Keratinocyte (primary cell): ENCODE measurements at regions not wholly inside any gene's neighbourhood (a gene's known extent, or its start where the extent isn't known, plus 50 kb on each side); places are given as distances from the start of the nearest gene placed in this dataset.
"Not testable (repeated sequence)": the region's sequence is repeated elsewhere in the genome, so short reads cannot be mapped to it uniquely, and the experiment has no call there.

Experiments used
- DNase-seq: peaks from one replicate; pipeline ENCODE4 v3.0.0-alpha.2; 2011; ENCODE audit warnings: low read depth, missing footprints, low spot score
- FAIRE-seq: peaks from 2 replicates; lab custom pipeline; 2011; peaks lifted over from hg19 to GRCh38; lab: Jason Lieb, UNC
- H2AFZ ChIP-seq: 2 replicates; pipeline ENCODE4 v1.6.0; 2012; ENCODE audit warnings: low read length, control low read depth, inconsistent platforms; ENCODE audit not compliant: control insufficient read depth
- H3K27ac ChIP-seq: 2 replicates; pipeline ENCODE4 v1.5.1; 2011; ENCODE audit warnings: low read length; ENCODE audit not compliant: control insufficient read depth, insufficient read depth
- H3K27me3 ChIP-seq: 3 replicates; pipeline ENCODE4 v1.6.0; 2011; ENCODE audit warnings: low read length; ENCODE audit not compliant: control insufficient read depth, insufficient read depth; ENCODE audit errors: extremely low read depth
- H3K36me3 ChIP-seq, 2 experiments: 2 replicates in 1 of 2; 3 replicates in 1 of 2; pipeline ENCODE4 v1.5.1; 2011; ENCODE audit warnings: low read length in 2 of 2, mild to moderate bottlenecking in 1 of 2; ENCODE audit not compliant: control insufficient read depth in 2 of 2, insufficient read depth in 2 of 2; ENCODE audit errors: extremely low read depth in 1 of 2
- H3K4me1 ChIP-seq: 3 replicates; pipeline ENCODE4 v1.5.1; 2011; ENCODE audit warnings: low read length; ENCODE audit not compliant: control insufficient read depth, insufficient read depth; ENCODE audit errors: extremely low read depth
- H3K4me2 ChIP-seq: 3 replicates; pipeline ENCODE4 v1.6.0; 2011; ENCODE audit warnings: low read depth, low read length; ENCODE audit not compliant: control insufficient read depth, insufficient read depth; ENCODE audit errors: extremely low read depth
- H3K4me3 ChIP-seq, 3 experiments: fragments of 200-600 bp in 1 of 3; sonication (generic) in 1 of 3; 2 replicates in 2 of 3; 3 replicates in 1 of 3; pipeline ENCODE4 v1.5.1; 2011 to 2016; ENCODE audit warnings: low read length in 3 of 3, mild to moderate bottlenecking in 3 of 3, control low read depth in 2 of 3, inconsistent platforms in 1 of 3, low read depth in 1 of 3, mixed read lengths in 1 of 3, mixed run types in 1 of 3, moderate library complexity in 1 of 3; ENCODE audit not compliant: control insufficient read depth in 2 of 3, insufficient read depth in 2 of 3; ENCODE audit errors: extremely low read depth in 1 of 3
- H3K79me2 ChIP-seq: 2 replicates; pipeline ENCODE4 v1.6.0; 2012; ENCODE audit warnings: low read length; ENCODE audit not compliant: control insufficient read depth, insufficient read depth
- H3K9ac ChIP-seq: 3 replicates; pipeline ENCODE4 v1.6.0; 2011; ENCODE audit warnings: low read length; ENCODE audit not compliant: control insufficient read depth, insufficient read depth; ENCODE audit errors: extremely low read depth
- H3K9me1 ChIP-seq: 3 replicates; pipeline ENCODE4 v1.6.0; 2011; ENCODE audit warnings: low read length; ENCODE audit not compliant: control insufficient read depth, insufficient read depth; ENCODE audit errors: extremely low read depth
- H3K9me3 ChIP-seq: 2 replicates; pipeline ENCODE4 v1.5.1; 2012; ENCODE audit warnings: low read depth, low read length; ENCODE audit not compliant: control insufficient read depth
- H4K20me1 ChIP-seq: 3 replicates; pipeline ENCODE4 v1.6.0; 2011; ENCODE audit warnings: low read length; ENCODE audit not compliant: control insufficient read depth, insufficient read depth; ENCODE audit errors: extremely low read depth
- EZH2 ChIP-seq: IDR thresholded peaks from one replicate; pipeline ENCODE4 v1.6.1; 2012; ENCODE audit warnings: inconsistent platforms, mild to moderate bottlenecking, low read length, moderate library complexity
- dilution Hi-C: fragments of 300-500 bp; cut with MboI; formaldehyde crosslinking; loops from one replicate; pipeline ENCODE4 v1.7.0; 2020; ENCODE audit warnings: low sequenced_read_pairs; ENCODE audit not compliant: extremely low pct_ligation_motif_present
- TF ChIP-seq, protein P1 (sequence below), 3 experiments: IDR thresholded peaks in 1 of 3; conservative IDR thresholded peaks in 1 of 3; optimal IDR thresholded peaks in 1 of 3; 2 replicates in 2 of 3; 3 replicates in 1 of 3; pipeline versions ENCODE3 to v1.5.1; 2011; ENCODE audit warnings: low read length in 3 of 3, mild to moderate bottlenecking in 3 of 3, moderate library complexity in 2 of 3, control low read depth in 1 of 3, inconsistent platforms in 1 of 3; ENCODE audit not compliant: insufficient read depth in 2 of 3; ENCODE audit errors: extremely low read depth in 1 of 3

DNA sequence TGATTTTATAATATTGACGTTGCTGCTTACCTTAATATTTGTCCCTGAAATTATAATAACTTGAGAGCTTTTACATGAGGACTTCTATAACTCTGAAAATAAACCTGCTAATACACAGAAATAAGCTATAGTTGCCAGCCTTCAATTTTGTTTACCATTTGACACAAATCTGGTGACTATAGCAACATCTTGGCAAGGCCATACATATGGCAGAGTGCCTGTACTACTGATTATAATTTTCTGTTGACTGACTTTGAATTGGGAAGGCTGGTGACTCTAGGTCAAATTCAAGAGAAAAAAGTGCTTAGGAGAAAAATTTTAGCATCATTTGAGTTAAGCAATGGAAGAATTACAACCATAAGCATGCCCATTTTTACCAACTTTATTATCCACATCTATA is 581.4 kb upstream of the PTPRD start:
- Histone ChIP-seq H3K4me3 (no peak overlapping the region), H3K27ac (no peak overlapping the region), H4K20me1 (no peaks in the 10 kb centered on the region), H3K4me2 (no peak overlapping the region), H3K4me1 (no peaks in the 10 kb centered on the region), H3K9me1 (no peaks in the 10 kb centered on the region), H3K27me3 (no peaks in the 10 kb centered on the region), H2AFZ (no peak overlapping the region), H3K36me3 (no peaks in the 10 kb centered on the region), H3K9me3 (no peaks in the 10 kb centered on the region), H3K9ac (no peak overlapping the region), H3K79me2 (no peaks in the 10 kb centered on the region)
- dilution Hi-C loops, result no loop called here
- TF ChIP-seq EZH2, result no peak
- TF ChIP-seq, protein P1, sequence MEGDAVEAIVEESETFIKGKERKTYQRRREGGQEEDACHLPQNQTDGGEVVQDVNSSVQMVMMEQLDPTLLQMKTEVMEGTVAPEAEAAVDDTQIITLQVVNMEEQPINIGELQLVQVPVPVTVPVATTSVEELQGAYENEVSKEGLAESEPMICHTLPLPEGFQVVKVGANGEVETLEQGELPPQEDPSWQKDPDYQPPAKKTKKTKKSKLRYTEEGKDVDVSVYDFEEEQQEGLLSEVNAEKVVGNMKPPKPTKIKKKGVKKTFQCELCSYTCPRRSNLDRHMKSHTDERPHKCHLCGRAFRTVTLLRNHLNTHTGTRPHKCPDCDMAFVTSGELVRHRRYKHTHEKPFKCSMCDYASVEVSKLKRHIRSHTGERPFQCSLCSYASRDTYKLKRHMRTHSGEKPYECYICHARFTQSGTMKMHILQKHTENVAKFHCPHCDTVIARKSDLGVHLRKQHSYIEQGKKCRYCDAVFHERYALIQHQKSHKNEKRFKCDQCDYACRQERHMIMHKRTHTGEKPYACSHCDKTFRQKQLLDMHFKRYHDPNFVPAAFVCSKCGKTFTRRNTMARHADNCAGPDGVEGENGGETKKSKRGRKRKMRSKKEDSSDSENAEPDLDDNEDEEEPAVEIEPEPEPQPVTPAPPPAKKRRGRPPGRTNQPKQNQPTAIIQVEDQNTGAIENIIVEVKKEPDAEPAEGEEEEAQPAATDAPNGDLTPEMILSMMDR (optimal IDR thresholded peaks at IDR 0.05 in 1 of 3, IDR thresholded peaks at IDR 0.05 in 1 of 3, conservative IDR thresholded peaks at IDR 0.05 in 1 of 3; ENCODE audit: extremely low read depth in 1 of 3, insufficient read depth in 2 of 3, low read length in 3 of 3), result no peak
- FAIRE-seq (no peak), DNase-seq (no peak)

DNA sequence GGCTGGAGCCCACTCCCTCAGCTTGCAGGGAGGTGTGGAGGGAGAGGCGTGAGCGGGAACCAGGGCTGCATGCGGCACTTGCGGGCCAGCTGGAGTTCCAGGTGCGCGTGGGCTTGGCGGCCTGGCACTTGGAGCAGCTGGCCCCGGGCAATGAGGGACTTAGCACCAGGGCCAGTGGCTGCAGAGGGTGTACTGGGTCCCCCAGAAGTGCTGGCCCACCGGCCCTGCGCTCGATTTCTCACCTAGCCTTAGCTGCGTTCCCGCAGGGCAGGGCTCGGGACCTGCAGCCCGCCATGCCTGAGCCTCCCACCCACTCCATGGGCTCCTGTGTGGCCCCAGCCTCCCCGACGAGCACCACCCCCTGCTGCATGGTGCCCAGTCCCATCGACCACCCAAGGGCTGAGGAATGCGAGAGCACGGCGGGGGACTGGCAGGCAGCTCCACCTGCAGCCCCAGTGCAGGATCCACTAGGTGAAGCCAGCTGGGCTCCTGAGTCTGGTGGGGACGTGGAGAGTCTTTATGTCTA is 584.1 kb upstream of the PTPRD start:
- H4K20me1 ChIP-seq, H3K4me1 ChIP-seq, H3K9me1 ChIP-seq, DNase-seq, H3K4me2 ChIP-seq, H3K9ac ChIP-seq, H3K27ac ChIP-seq, H3K9me3 ChIP-seq, H3K79me2 ChIP-seq, FAIRE-seq, dilution Hi-C loops, H2AFZ ChIP-seq, H3K4me3 ChIP-seq, H3K36me3 ChIP-seq, H3K27me3 ChIP-seq: not testable (repeated sequence)

DNA sequence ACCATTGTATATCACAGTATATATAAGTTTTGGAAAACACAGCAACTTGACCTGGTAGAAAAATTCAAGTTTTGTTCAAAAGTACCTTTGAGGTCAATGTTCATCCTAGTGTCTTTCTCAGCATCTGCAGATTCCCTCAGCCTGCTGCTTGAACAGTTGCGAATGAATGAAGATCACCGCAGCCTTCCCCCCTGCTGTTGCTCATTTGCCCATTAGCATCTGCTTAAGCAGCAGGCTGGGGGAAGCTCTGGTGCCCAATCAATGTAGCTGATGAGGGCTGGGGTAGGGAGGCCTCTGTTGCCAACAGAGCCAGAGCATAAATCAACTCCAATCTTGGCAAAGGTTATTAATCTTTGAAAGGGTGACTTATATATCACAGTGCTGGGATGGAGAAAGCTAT is 586.5 kb upstream of the PTPRD start:
- no peak overlapping the region for H3K9ac ChIP-seq
- H3K36me3 ChIP-seq, result no peaks in the 10 kb centered on the region
- FAIRE-seq (no peak), DNase-seq (no peak)
- no peak overlapping the region for H3K4me2 ChIP-seq
- no peak overlapping the region for H3K4me3 ChIP-seq
- H3K9me1 ChIP-seq, result no peaks in the 10 kb centered on the region
- no peaks in the 10 kb centered on the region for H3K79me2 ChIP-seq
- TF ChIP-seq, protein P1 (optimal IDR thresholded peaks at IDR 0.05 in 1 of 3, IDR thresholded peaks at IDR 0.05 in 1 of 3, conservative IDR thresholded peaks at IDR 0.05 in 1 of 3; ENCODE audit: extremely low read depth in 1 of 3, insufficient read depth in 2 of 3, low read length in 3 of 3), result no peak
- TF ChIP-seq EZH2, result no peak
- no peak overlapping the region for H2AFZ ChIP-seq
- H4K20me1 ChIP-seq, result no peaks in the 10 kb centered on the region
- dilution Hi-C loops, result no loop called here
- H3K9me3 ChIP-seq, result no peaks in the 10 kb centered on the region
- no peak overlapping the region for H3K27ac ChIP-seq
- H3K27me3 ChIP-seq, result no peaks in the 10 kb centered on the region
- H3K4me1 ChIP-seq, result no peaks in the 10 kb centered on the region
